Stimulated activated naive B cell treated with anti-CD40 and anti-IgM and Interleukin-4, amounts not matched to agents 10 μg/mL and 1 μg/mL and 100 μg/mL, for 72 hours (primary cell): ENCODE measurements at regions not wholly inside any gene's neighbourhood (a gene's known extent, or its start where the extent isn't known, plus 50 kb on each side); places are given as distances from the start of the nearest gene placed in this dataset.

Source experiments
- ATAC-seq, 2 donors: fragments of 150-1000 bp; cut with Tn5 transposase; replicated peaks; 2 replicates each; pipeline ENCODE4 v1.10.0; 2021; ENCODE audit warnings: moderate library complexity in 1 of 2
- DNase-seq: peaks from one replicate; pipeline ENCODE4 v3.0.0; 2021
- H3K27ac Mint-ChIP-seq: one replicate; pipeline ENCODE4 v1.8.0; 2022; ENCODE audit warnings: mild to moderate bottlenecking, mixed read lengths
- H3K27me3 Mint-ChIP-seq, 2 donors: one replicate each; pipeline ENCODE4 v1.8.0; 2022; ENCODE audit warnings: mixed read lengths in 2 of 2
- H3K36me3 Mint-ChIP-seq, 2 donors: one replicate each; pipeline ENCODE4 v1.8.0; 2022; ENCODE audit warnings: mixed read lengths in 2 of 2, mild to moderate bottlenecking in 1 of 2
- H3K4me1 Mint-ChIP-seq, 2 donors: one replicate each; pipeline ENCODE4 v1.8.0; 2022; ENCODE audit warnings: mixed read lengths in 2 of 2, mild to moderate bottlenecking in 1 of 2
- H3K4me3 Mint-ChIP-seq, 2 donors: one replicate each; pipeline ENCODE4 v1.8.0; 2022; ENCODE audit warnings: mild to moderate bottlenecking in 2 of 2, mixed read lengths in 2 of 2, moderate library complexity in 1 of 2
- H3K9me3 Mint-ChIP-seq, 2 donors: one replicate each; pipeline ENCODE4 v1.8.0; 2022; ENCODE audit warnings: mixed read lengths in 2 of 2, mild to moderate bottlenecking in 1 of 2

DNA sequence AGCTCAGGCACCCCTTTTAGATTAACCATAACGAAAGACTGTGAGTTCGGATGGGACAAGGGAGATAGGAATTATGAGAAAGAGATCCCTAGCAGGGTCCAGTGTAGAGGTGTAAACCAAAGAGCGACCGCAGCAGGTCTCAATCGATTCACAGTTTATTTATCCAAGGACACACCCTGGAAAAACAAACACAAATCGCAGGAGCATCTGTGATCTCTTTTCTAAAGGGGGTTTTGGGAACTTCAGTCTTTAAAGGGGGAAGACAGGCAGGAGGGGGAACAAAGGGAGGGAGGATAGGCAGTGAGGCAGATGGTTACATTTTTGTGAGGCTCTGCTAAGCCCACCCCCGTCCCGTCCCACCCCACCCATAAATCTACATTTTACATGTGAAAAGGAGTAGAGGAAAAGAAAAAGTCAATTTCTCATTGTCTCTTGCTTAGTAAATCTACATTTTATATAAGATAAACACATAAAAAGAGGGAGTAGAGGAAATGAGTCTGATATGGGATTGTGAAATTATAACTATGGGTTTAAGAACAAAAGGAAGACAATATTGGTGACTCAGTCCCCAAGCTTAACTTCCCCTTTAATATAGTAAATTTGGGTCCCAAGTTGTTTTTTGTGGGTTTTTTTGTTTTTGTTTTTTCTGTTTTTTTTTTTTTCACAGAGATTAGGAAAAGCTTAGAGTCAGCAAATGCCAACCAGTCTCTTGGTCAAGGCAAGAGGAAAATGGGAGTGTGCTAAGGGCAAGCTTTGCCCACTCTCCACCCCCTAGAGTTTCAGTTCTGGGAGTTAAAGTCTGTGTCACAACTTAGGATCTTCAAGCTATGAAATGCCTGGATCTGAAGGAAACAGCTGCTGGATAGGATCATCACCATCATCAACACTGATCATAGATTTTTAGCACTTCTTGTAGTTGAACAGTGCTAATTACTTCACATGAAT, 160.9 kb upstream of the CDH5 start:
- Mint-ChIP-seq H3K27ac (no peak overlapping the region), H3K27me3 (peaks cover 10% of the 10 kb centered on the region in 2 donors), H3K9me3 (no peaks in the 10 kb centered on the region), H3K4me1 (no peaks in the 10 kb centered on the region), H3K4me3 (no peak overlapping the region), H3K36me3 (no peaks in the 10 kb centered on the region)
- DNase-seq (no peak), ATAC-seq (no peak)

DNA sequence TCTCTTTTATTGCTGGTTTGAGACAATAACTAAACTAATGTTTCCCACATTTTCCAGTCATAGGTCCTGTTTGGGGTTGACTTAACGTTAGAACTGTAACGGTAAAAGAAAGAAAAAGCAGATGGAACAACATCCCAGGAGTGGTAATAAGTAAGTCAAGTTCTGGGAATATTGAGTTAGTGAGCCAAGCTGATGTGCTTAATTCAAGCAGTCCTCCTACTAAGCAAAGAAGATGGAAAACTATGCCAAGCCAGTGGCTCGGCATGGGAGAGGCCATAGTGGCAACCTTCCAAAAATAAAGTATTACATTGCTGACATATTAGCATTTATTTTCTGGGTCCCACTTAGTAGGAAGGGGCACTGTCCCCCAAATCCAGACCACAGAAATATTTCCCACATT, 161.7 kb upstream of the CDH5 start:
- H3K9me3 Mint-ChIP-seq = no peaks in the 10 kb centered on the region
- no peak overlapping the region for H3K27ac Mint-ChIP-seq
- H3K36me3 Mint-ChIP-seq = no peaks in the 10 kb centered on the region
- no peak overlapping the region for H3K4me3 Mint-ChIP-seq
- no peak for ATAC-seq
- peaks cover 10% of the 10 kb centered on the region in 2 donors for H3K27me3 Mint-ChIP-seq
- no peak for DNase-seq
- H3K4me1 Mint-ChIP-seq = no peaks in the 10 kb centered on the region

DNA sequence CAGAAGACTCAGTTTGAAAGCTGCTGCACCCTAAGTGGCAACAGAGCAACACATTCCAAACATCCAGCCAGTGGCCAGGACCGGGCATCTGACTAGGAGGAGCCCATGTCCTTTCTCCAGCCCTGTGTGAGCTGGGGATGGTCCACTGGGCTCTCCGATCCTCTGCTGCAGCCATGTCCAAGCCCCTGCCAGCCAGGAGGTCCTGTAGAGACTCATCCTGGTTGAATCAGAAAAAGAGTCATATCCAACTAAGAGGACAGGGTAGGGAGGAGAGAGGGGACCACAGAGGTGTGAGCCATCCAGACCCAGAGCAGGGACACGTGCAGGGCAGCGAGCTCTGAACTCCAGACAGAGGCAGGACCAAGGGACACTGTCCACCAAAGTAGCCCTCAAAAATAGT, 163.0 kb upstream of the CDH5 start:
- no peak overlapping the region for H3K27ac Mint-ChIP-seq
- ATAC-seq (no peak), DNase-seq (no peak)
- H3K4me3 Mint-ChIP-seq = no peak overlapping the region
- H3K4me1 Mint-ChIP-seq = no peaks in the 10 kb centered on the region
- H3K9me3 Mint-ChIP-seq = no peaks in the 10 kb centered on the region
- peaks cover 10% of the 10 kb centered on the region in 2 donors for H3K27me3 Mint-ChIP-seq
- H3K36me3 Mint-ChIP-seq = no peaks in the 10 kb centered on the region

DNA sequence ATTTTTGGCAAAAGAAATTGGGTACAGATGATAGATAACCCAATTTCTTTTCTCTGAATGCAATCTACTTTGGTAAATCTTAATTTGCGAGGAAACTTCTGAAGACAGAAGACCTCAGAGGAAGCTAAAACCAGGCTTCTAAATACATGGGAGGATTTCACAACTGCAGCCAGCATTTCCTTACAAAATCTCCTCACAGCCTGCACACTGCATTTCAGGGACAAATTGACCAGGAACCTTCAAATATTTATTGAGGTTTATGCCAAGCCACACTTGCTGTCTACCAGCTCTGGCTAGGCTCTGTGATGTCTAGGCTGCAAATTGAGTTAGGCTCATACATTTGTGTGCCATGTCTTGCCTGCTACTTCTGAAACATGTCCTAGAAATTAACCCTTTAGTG, 167.3 kb upstream of the CDH5 start:
- DNase-seq (no peak), ATAC-seq (no peak)
- no peak overlapping the region for H3K4me3 Mint-ChIP-seq
- peaks cover 3 to 5% of the 10 kb centered on the region in 2 donors for H3K27me3 Mint-ChIP-seq
- no peaks in the 10 kb centered on the region for H3K4me1 Mint-ChIP-seq
- no peak overlapping the region for H3K27ac Mint-ChIP-seq
- H3K36me3 Mint-ChIP-seq = no peaks in the 10 kb centered on the region
- no peaks in the 10 kb centered on the region for H3K9me3 Mint-ChIP-seq

GRCh38 chr16:66198641-66199040, 167.8 kb upstream of the CDH5 start:
- Mint-ChIP-seq H3K4me3 (no peak overlapping the region), H3K4me1 (no peaks in the 10 kb centered on the region), H3K36me3 (no peaks in the 10 kb centered on the region), H3K9me3 (no peaks in the 10 kb centered on the region), H3K27ac (no peak overlapping the region), H3K27me3 (peaks cover 3 to 5% of the 10 kb centered on the region in 2 donors)
- no peak for ATAC-seq
- no peak for DNase-seq

DNA sequence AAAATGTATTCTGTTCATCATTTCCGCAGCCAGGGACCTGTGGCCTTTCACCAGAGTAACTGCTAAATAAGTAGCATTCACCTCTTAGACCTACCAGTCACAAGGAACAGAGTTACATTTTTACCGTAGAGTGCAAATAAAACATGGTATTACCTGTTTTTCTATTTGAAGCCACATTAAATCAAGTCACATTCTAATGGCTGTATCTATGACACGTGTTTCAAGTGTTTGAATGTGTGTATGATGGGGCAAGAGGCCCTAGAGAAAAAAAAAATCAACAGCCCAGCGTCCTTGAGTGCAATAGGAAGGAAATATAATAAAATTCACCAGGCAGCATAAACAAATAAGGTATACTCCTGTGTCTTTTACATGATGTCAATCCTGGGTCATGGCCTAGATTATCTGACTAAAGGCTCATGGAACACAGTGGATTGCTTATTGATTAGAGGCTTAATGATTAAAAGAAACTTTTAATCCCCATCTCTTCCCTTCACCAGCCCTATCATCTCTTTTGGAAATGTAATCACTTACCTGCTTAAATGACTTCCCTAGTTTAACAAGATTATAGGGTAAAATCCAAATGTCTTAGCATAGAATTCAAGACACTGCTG, 168.7 kb upstream of the CDH5 start:
- Mint-ChIP-seq H3K27me3 (peaks cover 0 to 3% of the 10 kb centered on the region in 2 donors), H3K36me3 (no peaks in the 10 kb centered on the region), H3K9me3 (no peaks in the 10 kb centered on the region), H3K27ac (no peak overlapping the region), H3K4me3 (no peak overlapping the region), H3K4me1 (no peaks in the 10 kb centered on the region)
- ATAC-seq (no peak), DNase-seq (no peak)

GRCh38 chr16:66196770-66197169, 169.7 kb upstream of the CDH5 start:
- no peak overlapping the region for H3K4me3 Mint-ChIP-seq
- H3K27ac Mint-ChIP-seq = no peak overlapping the region
- no peaks in the 10 kb centered on the region for H3K9me3 Mint-ChIP-seq
- peaks cover 0 to 3% of the 10 kb centered on the region in 2 donors for H3K27me3 Mint-ChIP-seq
- ATAC-seq (no peak), DNase-seq (no peak)
- H3K36me3 Mint-ChIP-seq = no peaks in the 10 kb centered on the region
- no peaks in the 10 kb centered on the region for H3K4me1 Mint-ChIP-seq

GRCh38 chr16:66194866-66195265, 171.6 kb upstream of the CDH5 start:
- no peak for DNase-seq
- Mint-ChIP-seq H3K9me3 (peaks cover 0 to 2% of the 10 kb centered on the region in 2 donors), H3K4me3 (no peak overlapping the region), H3K27ac (no peak overlapping the region), H3K27me3 (peaks cover 3 to 14% of the 10 kb centered on the region in 2 donors), H3K4me1 (no peaks in the 10 kb centered on the region), H3K36me3 (no peaks in the 10 kb centered on the region)
- ATAC-seq = no peak

DNA sequence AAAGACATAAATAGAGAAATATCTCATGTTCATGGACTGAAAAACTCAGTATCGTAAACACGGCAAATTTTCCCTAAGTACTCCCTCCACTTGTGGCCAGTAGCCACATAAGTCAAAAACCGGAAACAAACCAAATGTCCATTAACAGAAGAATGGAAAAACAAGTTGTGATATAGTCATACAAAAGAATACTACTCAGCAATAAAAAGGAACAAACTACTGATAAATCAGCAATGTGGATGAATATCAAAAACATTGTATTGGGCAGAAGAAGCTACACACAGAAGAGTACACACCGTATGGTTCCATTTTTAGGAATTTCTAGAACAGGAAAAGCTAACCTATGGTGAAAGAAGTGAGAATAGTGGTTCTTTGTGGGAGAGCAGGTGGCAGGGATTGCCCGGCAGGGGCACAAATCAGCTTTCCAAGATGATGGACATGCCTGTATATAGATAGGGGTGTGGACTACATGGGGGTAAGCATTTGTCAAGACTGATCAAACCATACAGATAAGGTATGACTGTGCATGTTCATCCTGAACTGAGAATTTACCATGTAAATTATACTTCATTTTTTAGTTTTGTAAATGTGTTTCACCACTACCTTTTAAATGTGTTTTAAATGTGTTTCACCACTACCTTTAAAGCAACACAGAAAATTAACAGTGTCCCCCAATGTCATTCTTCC, 172.8 kb upstream of the CDH5 start:
- H3K27me3 Mint-ChIP-seq = peaks cover 3 to 17% of the 10 kb centered on the region in 2 donors
- no peak overlapping the region for H3K4me3 Mint-ChIP-seq
- ATAC-seq (no peak), DNase-seq (no peak)
- H3K9me3 Mint-ChIP-seq = peaks cover 0 to 2% of the 10 kb centered on the region in 2 donors
- no peak overlapping the region for H3K27ac Mint-ChIP-seq
- no peaks in the 10 kb centered on the region for H3K36me3 Mint-ChIP-seq
- H3K4me1 Mint-ChIP-seq = no peaks in the 10 kb centered on the region

- no peak for ATAC-seq
These were observed 176.1 kb upstream of the CDH5 start for GRCh38 chr16:66190411-66190810.

GRCh38 chr16:66189951-66190350, 176.5 kb upstream of the CDH5 start:
- H3K36me3 Mint-ChIP-seq = no peaks in the 10 kb centered on the region
- H3K4me1 Mint-ChIP-seq = no peaks in the 10 kb centered on the region
- H3K27me3 Mint-ChIP-seq = peaks cover 0 to 21% of the 10 kb centered on the region in 2 donors
- no peak for DNase-seq
- no peak for ATAC-seq
- peaks cover 0 to 2% of the 10 kb centered on the region in 2 donors for H3K9me3 Mint-ChIP-seq
- H3K4me3 Mint-ChIP-seq = no peak overlapping the region
- H3K27ac Mint-ChIP-seq = no peak overlapping the region

More at GRCh38 chr16:66190411-66190810, 176.1 kb upstream of the CDH5 start:
- no peak overlapping the region for H3K4me3 Mint-ChIP-seq
- no peaks in the 10 kb centered on the region for H3K4me1 Mint-ChIP-seq
- H3K36me3 Mint-ChIP-seq = no peaks in the 10 kb centered on the region
- DNase-seq = no peak
- H3K27me3 Mint-ChIP-seq = peaks cover 0 to 21% of the 10 kb centered on the region in 2 donors
- peaks cover 0 to 2% of the 10 kb centered on the region in 2 donors for H3K9me3 Mint-ChIP-seq
- H3K27ac Mint-ChIP-seq = no peak overlapping the region

DNA sequence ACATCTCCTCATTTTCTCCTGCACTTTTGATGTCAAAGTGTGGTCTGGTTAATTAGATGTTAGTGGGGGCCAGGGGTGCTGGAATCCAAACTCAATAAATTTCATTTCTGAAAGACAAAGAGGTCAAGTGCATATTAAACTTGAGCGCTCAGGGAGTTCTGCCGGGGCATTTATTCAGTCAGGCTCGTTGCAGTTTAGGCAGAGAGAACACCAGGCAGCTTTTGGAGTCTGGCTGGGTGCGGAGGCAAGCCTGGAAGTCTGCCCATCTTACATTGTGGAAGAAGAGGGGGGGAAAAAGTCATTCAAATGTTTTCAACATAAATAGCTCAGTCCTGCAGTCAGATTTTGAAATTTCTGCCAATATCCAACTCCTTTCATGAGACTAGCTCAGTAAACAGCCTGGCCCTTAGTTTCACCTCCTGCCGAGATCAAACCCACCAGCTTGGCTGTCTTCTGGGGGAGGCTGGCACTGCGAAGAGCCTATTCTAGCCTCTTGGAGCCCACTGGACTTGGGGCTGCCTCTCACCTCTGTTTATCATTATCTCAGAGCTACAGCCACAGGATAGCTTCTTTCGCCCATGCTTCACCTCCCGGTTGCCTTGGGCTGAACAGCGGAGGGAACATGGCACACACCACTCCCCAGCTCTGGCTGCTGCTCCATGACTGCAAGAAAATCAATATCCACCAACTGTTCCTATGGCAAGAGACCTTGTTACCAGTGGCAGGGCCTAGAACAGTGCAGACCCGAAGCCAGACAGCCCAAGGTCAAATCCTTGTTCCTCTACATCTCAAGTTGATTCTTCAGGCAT, 177.4 kb upstream of the CDH5 start:
- Mint-ChIP-seq H3K4me3 (no peak overlapping the region), H3K27ac (no peak overlapping the region), H3K9me3 (peaks cover 0 to 2% of the 10 kb centered on the region in 2 donors), H3K4me1 (no peaks in the 10 kb centered on the region), H3K27me3 (peaks cover 0 to 21% of the 10 kb centered on the region in 2 donors), H3K36me3 (no peaks in the 10 kb centered on the region)
- DNase-seq = no peak
- ATAC-seq = no peak

DNA sequence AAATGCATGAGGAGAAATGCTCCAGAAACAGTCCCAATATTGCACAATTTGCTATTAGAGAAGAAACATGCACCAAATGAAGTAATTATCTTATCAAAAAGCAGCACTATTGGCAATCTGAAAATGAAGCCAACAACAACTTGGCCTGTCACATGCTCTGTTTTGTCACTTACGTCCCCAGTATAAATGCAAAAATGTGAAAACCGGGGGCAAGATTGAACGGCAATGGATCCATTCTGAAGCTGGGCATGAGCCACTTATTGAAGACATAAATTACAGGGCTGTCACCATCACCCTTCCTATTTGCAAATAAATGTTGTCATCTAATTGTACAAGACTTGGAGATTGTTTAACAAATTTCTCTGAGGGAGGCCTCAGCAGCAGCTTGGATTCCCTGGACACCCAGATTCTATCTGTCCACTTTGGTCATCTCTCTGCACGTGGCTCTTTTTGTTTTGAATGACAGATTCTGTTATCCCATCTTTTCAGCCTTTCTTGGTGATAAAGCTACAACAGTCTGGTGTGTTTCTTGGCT, 180.2 kb upstream of the CDH5 start:
- Mint-ChIP-seq H3K27me3 (peaks cover 8 to 21% of the 10 kb centered on the region in 2 donors), H3K36me3 (no peaks in the 10 kb centered on the region), H3K27ac (no peak overlapping the region), H3K4me3 (no peak overlapping the region), H3K9me3 (peaks cover 0 to 2% of the 10 kb centered on the region in 2 donors), H3K4me1 (no peaks in the 10 kb centered on the region)
- no peak for ATAC-seq
- no peak for DNase-seq

- Mint-ChIP-seq H3K4me1 (no peaks in the 10 kb centered on the region), H3K27ac (no peak overlapping the region), H3K9me3 (peaks cover 3 to 4% of the 10 kb centered on the region in 2 donors), H3K4me3 (no peak overlapping the region), H3K27me3 (peaks cover 4 to 8% of the 10 kb centered on the region in 2 donors), H3K36me3 (peaks cover 0 to 2% of the 10 kb centered on the region in 2 donors)
- no peak for DNase-seq
- ATAC-seq = no peak
These were observed 183.9 kb upstream of the CDH5 start for GRCh38 chr16:66182592-66182991.
